ENCODE measurements at regions not wholly inside any gene's neighbourhood (a gene's known extent, or its start where the extent isn't known, plus 50 kb on each side); places are given as distances from the start of the nearest gene placed in this dataset.

- no peak overlapping the region for H3K9ac ChIP-seq (ENCODE audit: low read length in 5 of 5)
- no peak overlapping the region for H3K4me3 ChIP-seq (ENCODE audit: low read depth in 1 of 5, low read length in 5 of 5)
- peaks cover 0 to 16% (median 8%) of the 10 kb centered on the region in 5 donors for H3K9me3 ChIP-seq (ENCODE audit: control insufficient read depth in 5 of 5, low read length in 5 of 5)
- H3K27ac ChIP-seq (ENCODE audit: low read depth, low read length): no peak overlapping the region
- H3K36me3 ChIP-seq (ENCODE audit: control insufficient read depth in 5 of 5, insufficient read depth in 5 of 5, low read length in 5 of 5): peaks cover 0 to 5% (median 0%) of the 10 kb centered on the region in 5 donors
- H3K27me3 ChIP-seq (ENCODE audit: control insufficient read depth in 5 of 5, insufficient read depth in 4 of 5, low read length in 5 of 5): no peaks in the 10 kb centered on the region
- H3K4me1 ChIP-seq (ENCODE audit: control insufficient read depth in 5 of 5, insufficient read depth in 5 of 5, low read length in 5 of 5): no peaks in the 10 kb centered on the region
These were observed 191.8 kb downstream of the RAB28 start for GRCh38 chr4:13292372-13292771.

GRCh38 chr4:13289391-13289790 lies 194.7 kb downstream of the RAB28 start:
- Histone ChIP-seq H3K9me3 (ENCODE audit: control insufficient read depth in 5 of 5, low read length in 5 of 5) (peaks cover 0 to 11% (median 1%) of the 10 kb centered on the region in 5 donors), H3K4me3 (ENCODE audit: low read depth in 1 of 5, low read length in 5 of 5) (no peak overlapping the region), H3K4me1 (ENCODE audit: control insufficient read depth in 5 of 5, insufficient read depth in 5 of 5, low read length in 5 of 5) (no peaks in the 10 kb centered on the region), H3K27me3 (ENCODE audit: control insufficient read depth in 5 of 5, insufficient read depth in 4 of 5, low read length in 5 of 5) (no peaks in the 10 kb centered on the region), H3K9ac (ENCODE audit: low read length in 5 of 5) (no peak overlapping the region), H3K36me3 (ENCODE audit: control insufficient read depth in 5 of 5, insufficient read depth in 5 of 5, low read length in 5 of 5) (peaks cover 0 to 5% (median 0%) of the 10 kb centered on the region in 5 donors), H3K27ac (ENCODE audit: low read depth, low read length) (no peak overlapping the region)

GRCh38 chr4:13285336-13285735 lies 198.8 kb downstream of the RAB28 start:
- Histone ChIP-seq H3K4me1 (ENCODE audit: control insufficient read depth in 5 of 5, insufficient read depth in 5 of 5, low read length in 5 of 5) (no peaks in the 10 kb centered on the region), H3K9me3 (ENCODE audit: control insufficient read depth in 5 of 5, low read length in 5 of 5) (peaks cover 0 to 10% (median 3%) of the 10 kb centered on the region in 5 donors), H3K36me3 (ENCODE audit: control insufficient read depth in 5 of 5, insufficient read depth in 5 of 5, low read length in 5 of 5) (no peaks in the 10 kb centered on the region), H3K4me3 (ENCODE audit: low read depth in 1 of 5, low read length in 5 of 5) (no peak overlapping the region), H3K27ac (ENCODE audit: low read depth, low read length) (no peak overlapping the region), H3K27me3 (ENCODE audit: control insufficient read depth in 5 of 5, insufficient read depth in 4 of 5, low read length in 5 of 5) (no peaks in the 10 kb centered on the region), H3K9ac (ENCODE audit: low read length in 5 of 5) (no peak overlapping the region)

GRCh38 chr4:13284932-13285331 lies 199.2 kb downstream of the RAB28 start:
- H3K27ac ChIP-seq (ENCODE audit: low read depth, low read length): no peak overlapping the region
- no peak overlapping the region for H3K9ac ChIP-seq (ENCODE audit: low read length in 5 of 5)
- no peak overlapping the region for H3K4me3 ChIP-seq (ENCODE audit: low read depth in 1 of 5, low read length in 5 of 5)
- H3K4me1 ChIP-seq (ENCODE audit: control insufficient read depth in 5 of 5, insufficient read depth in 5 of 5, low read length in 5 of 5): no peaks in the 10 kb centered on the region
- peaks cover 0 to 10% (median 3%) of the 10 kb centered on the region in 5 donors for H3K9me3 ChIP-seq (ENCODE audit: control insufficient read depth in 5 of 5, low read length in 5 of 5)
- H3K36me3 ChIP-seq (ENCODE audit: control insufficient read depth in 5 of 5, insufficient read depth in 5 of 5, low read length in 5 of 5): no peaks in the 10 kb centered on the region
- H3K27me3 ChIP-seq (ENCODE audit: control insufficient read depth in 5 of 5, insufficient read depth in 4 of 5, low read length in 5 of 5): no peaks in the 10 kb centered on the region

GRCh38 chr4:13276357-13276756 lies 207.8 kb downstream of the RAB28 start:
- Histone ChIP-seq H3K27me3 (ENCODE audit: control insufficient read depth in 5 of 5, insufficient read depth in 4 of 5, low read length in 5 of 5) (no peaks in the 10 kb centered on the region), H3K9me3 (ENCODE audit: control insufficient read depth in 5 of 5, low read length in 5 of 5) (peaks cover 6 to 35% (median 26%) of the 10 kb centered on the region in 5 donors), H3K9ac (ENCODE audit: low read length in 5 of 5) (no peak overlapping the region), H3K4me1 (ENCODE audit: control insufficient read depth in 5 of 5, insufficient read depth in 5 of 5, low read length in 5 of 5) (no peaks in the 10 kb centered on the region), H3K4me3 (ENCODE audit: low read depth in 1 of 5, low read length in 5 of 5) (no peak overlapping the region), H3K27ac (ENCODE audit: low read depth, low read length) (no peak overlapping the region), H3K36me3 (ENCODE audit: control insufficient read depth in 5 of 5, insufficient read depth in 5 of 5, low read length in 5 of 5) (no peaks in the 10 kb centered on the region)

GRCh38 chr4:13268703-13269102 lies 215.4 kb downstream of the RAB28 start:
- Histone ChIP-seq H3K4me3 (ENCODE audit: low read depth in 1 of 5, low read length in 5 of 5) (no peak overlapping the region), H3K36me3 (ENCODE audit: control insufficient read depth in 5 of 5, insufficient read depth in 5 of 5, low read length in 5 of 5) (no peaks in the 10 kb centered on the region), H3K9ac (ENCODE audit: low read length in 5 of 5) (no peak overlapping the region), H3K9me3 (ENCODE audit: control insufficient read depth in 5 of 5, low read length in 5 of 5) (peaks cover 0 to 9% (median 4%) of the 10 kb centered on the region in 5 donors), H3K4me1 (ENCODE audit: control insufficient read depth in 5 of 5, insufficient read depth in 5 of 5, low read length in 5 of 5) (no peaks in the 10 kb centered on the region), H3K27ac (ENCODE audit: low read depth, low read length) (no peak overlapping the region), H3K27me3 (ENCODE audit: control insufficient read depth in 5 of 5, insufficient read depth in 4 of 5, low read length in 5 of 5) (no peaks in the 10 kb centered on the region)

- peaks cover 0 to 4% (median 2%) of the 10 kb centered on the region in 5 donors for H3K9me3 ChIP-seq (ENCODE audit: control insufficient read depth in 5 of 5, low read length in 5 of 5)
- H3K4me3 ChIP-seq (ENCODE audit: low read depth in 1 of 5, low read length in 5 of 5): no peak overlapping the region
- H3K27ac ChIP-seq (ENCODE audit: low read depth, low read length): no peak overlapping the region
- no peaks in the 10 kb centered on the region for H3K27me3 ChIP-seq (ENCODE audit: control insufficient read depth in 5 of 5, insufficient read depth in 4 of 5, low read length in 5 of 5)
- H3K4me1 ChIP-seq (ENCODE audit: control insufficient read depth in 5 of 5, insufficient read depth in 5 of 5, low read length in 5 of 5): no peaks in the 10 kb centered on the region
- no peak overlapping the region for H3K9ac ChIP-seq (ENCODE audit: low read length in 5 of 5)
- no peaks in the 10 kb centered on the region for H3K36me3 ChIP-seq (ENCODE audit: control insufficient read depth in 5 of 5, insufficient read depth in 5 of 5, low read length in 5 of 5)
These were observed 216.0 kb downstream of the RAB28 start for GRCh38 chr4:13268165-13268564.

GRCh38 chr4:13267091-13267490 lies 217.0 kb downstream of the RAB28 start:
- Histone ChIP-seq H3K9me3 (ENCODE audit: control insufficient read depth in 5 of 5, low read length in 5 of 5) (peaks cover 0 to 4% (median 0%) of the 10 kb centered on the region in 5 donors), H3K27ac (ENCODE audit: low read depth, low read length) (no peak overlapping the region), H3K4me1 (ENCODE audit: control insufficient read depth in 5 of 5, insufficient read depth in 5 of 5, low read length in 5 of 5) (no peaks in the 10 kb centered on the region), H3K9ac (ENCODE audit: low read length in 5 of 5) (no peak overlapping the region), H3K36me3 (ENCODE audit: control insufficient read depth in 5 of 5, insufficient read depth in 5 of 5, low read length in 5 of 5) (no peaks in the 10 kb centered on the region), H3K27me3 (ENCODE audit: control insufficient read depth in 5 of 5, insufficient read depth in 4 of 5, low read length in 5 of 5) (no peaks in the 10 kb centered on the region), H3K4me3 (ENCODE audit: low read depth in 1 of 5, low read length in 5 of 5) (no peak overlapping the region)

- Histone ChIP-seq H3K36me3 (ENCODE audit: control insufficient read depth in 5 of 5, insufficient read depth in 5 of 5, low read length in 5 of 5) (no peaks in the 10 kb centered on the region), H3K9ac (ENCODE audit: low read length in 5 of 5) (no peak overlapping the region), H3K4me3 (ENCODE audit: low read depth in 1 of 5, low read length in 5 of 5) (no peak overlapping the region), H3K27me3 (ENCODE audit: control insufficient read depth in 5 of 5, insufficient read depth in 4 of 5, low read length in 5 of 5) (no peaks in the 10 kb centered on the region), H3K4me1 (ENCODE audit: control insufficient read depth in 5 of 5, insufficient read depth in 5 of 5, low read length in 5 of 5) (no peaks in the 10 kb centered on the region), H3K27ac (ENCODE audit: low read depth, low read length) (no peak overlapping the region), H3K9me3 (ENCODE audit: control insufficient read depth in 5 of 5, low read length in 5 of 5) (peaks cover 0 to 4% (median 0%) of the 10 kb centered on the region in 5 donors)
These were observed 217.5 kb downstream of the RAB28 start for GRCh38 chr4:13266687-13267086.

GRCh38 chr4:13263967-13264525 lies 220.1 kb downstream of the RAB28 start:
- Histone ChIP-seq H3K9ac (ENCODE audit: low read length in 5 of 5) (no peak overlapping the region), H3K27ac (ENCODE audit: low read depth, low read length) (no peak overlapping the region), H3K4me3 (ENCODE audit: low read depth in 1 of 5, low read length in 5 of 5) (no peak overlapping the region), H3K36me3 (ENCODE audit: control insufficient read depth in 5 of 5, insufficient read depth in 5 of 5, low read length in 5 of 5) (no peaks in the 10 kb centered on the region), H3K27me3 (ENCODE audit: control insufficient read depth in 5 of 5, insufficient read depth in 4 of 5, low read length in 5 of 5) (no peaks in the 10 kb centered on the region), H3K4me1 (ENCODE audit: control insufficient read depth in 5 of 5, insufficient read depth in 5 of 5, low read length in 5 of 5) (no peaks in the 10 kb centered on the region), H3K9me3 (ENCODE audit: control insufficient read depth in 5 of 5, low read length in 5 of 5) (no peaks in the 10 kb centered on the region)

Data from subcutaneous abdominal adipose tissue (tissue), 5 donors.